ENCODE measurements at regions not wholly inside any gene's neighbourhood (a gene's known extent, or its start where the extent isn't known, plus 50 kb on each side); places are given as distances from the start of the nearest gene placed in this dataset.

GRCh38 chr5:167573370-167574127 lies 717.9 kb upstream of the WWC1 start:
- DNase-seq, result no peak

DNA sequence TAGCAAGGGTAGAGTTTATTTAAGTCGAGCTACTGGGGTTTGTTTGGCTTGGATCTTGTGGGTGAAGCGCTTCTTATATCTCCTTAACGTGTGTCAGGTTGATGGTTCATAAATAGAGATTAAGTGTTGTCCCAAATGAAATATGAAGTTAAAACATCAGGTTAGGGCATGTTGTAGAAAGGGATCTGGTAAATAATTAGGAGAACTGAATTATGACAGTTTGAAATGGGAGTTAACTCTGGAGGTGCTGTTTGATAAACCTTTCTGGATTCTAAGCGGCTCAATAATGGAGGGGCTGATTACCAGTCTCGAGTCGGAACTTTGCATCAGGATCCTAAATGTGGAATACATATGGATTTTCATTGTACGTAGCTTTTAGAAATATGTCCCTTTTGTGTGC lies 717.0 kb upstream of the WWC1 start:
- DNase-seq, result no peak

GRCh38 chr5:167575330-167575729 lies 716.1 kb upstream of the WWC1 start:
- DNase-seq, result no peak

GRCh38 chr5:167576126-167576525 lies 715.3 kb upstream of the WWC1 start:
- DNase-seq, result no peak

GRCh38 chr5:167576897-167577296 lies 714.5 kb upstream of the WWC1 start:
- no peak for DNase-seq

DNA sequence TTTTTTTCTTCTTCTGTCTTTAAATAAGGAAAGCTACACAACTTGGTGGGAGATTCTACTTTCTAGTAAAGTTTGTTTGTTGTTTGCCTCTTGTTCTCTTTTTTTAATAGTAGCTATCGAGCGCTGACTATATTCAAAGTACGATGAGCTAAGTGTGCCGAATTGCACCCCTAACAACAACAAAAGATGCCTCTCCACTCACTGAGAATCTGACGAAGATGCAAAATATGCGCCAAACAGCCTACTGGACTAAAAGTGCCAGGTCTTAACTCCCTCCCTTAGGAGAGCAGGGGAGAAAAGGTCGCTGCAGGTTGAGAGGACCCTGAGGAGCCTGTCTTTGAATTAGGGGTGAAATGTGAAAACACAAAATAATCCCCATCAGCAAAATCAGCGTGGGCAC lies 713.8 kb upstream of the WWC1 start:
- no peak for DNase-seq

DNA sequence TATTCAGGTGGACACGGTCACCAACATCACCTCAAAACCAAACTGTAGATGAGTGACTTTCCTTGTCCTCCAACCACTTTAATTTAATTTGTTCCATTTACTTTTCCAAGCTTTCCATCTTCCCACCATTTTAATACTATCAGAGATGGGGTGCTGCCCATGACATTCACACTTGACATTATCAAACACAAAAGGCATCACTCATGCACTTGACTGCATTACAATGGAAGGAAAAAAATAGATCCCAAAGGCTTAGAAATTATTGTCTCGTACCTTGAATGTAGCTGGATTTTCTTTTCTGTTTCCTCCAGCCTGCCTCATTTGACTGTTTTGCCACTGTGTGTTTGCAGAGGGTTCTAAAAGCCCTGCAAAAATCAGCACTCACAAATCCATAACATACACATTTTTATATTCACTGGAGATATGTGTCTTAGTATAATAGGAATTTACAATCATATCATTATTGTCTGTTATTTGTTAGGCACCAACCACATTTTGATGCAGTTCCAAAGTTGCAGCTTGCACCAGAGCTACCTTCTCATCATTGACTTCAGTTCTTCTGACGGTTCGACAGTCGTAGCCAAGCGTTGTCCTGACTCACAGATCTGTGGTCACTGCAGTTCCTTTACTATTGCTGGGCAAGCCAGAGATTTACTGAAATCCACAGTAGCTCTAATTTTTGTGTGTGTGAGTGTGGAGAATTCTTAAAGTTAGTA lies 712.3 kb upstream of the WWC1 start:
- no peak for DNase-seq

GRCh38 chr5:167579693-167580055 lies 711.8 kb upstream of the WWC1 start:
- DNase-seq, result no peak

- DNase-seq, result no peak
Measured at GRCh38 chr5:167580608-167581007, 710.8 kb upstream of the WWC1 start.

DNA sequence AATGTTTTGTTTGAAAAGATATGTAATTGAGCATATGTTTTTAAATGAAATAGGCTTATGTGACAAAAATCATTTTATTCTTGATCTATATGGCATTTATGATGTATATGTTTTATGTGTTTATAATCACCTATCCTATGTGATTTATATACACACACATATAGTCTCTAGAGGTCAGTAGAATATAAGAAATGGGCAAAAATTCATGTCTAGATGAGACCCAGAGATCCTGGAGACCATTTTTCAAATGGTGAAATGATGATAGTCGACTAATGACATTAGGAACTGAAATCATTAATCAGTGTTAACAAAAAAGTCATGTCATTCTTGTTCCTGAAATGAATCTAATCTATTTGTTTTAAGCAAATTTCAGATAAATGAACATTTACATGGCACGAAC lies 709.2 kb upstream of the WWC1 start:
- no peak for DNase-seq

GRCh38 chr5:167582886-167583285 lies 708.6 kb upstream of the WWC1 start:
- DNase-seq, result no peak

DNA sequence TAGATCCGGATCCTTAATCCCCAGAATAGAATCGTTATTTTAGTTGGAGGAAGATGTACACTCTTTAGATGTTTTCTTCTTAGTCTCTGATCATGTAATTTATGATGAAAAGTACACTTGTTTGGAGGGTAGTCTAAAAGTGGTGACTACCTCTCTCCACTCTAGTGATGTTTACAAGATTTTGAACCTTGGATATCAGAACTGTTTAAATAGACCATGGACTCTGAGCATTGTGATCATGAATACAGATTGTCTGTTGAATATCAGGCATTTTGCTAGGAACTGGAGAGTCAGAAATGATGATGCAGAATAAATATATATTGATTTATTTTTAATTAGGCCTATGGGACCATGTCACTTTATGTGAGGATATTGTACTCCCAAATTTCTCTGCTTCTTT lies 706.3 kb upstream of the WWC1 start:
- no peak for DNase-seq

GRCh38 chr5:167587772-167588437 lies 703.5 kb upstream of the WWC1 start:
- no peak for DNase-seq

DNA sequence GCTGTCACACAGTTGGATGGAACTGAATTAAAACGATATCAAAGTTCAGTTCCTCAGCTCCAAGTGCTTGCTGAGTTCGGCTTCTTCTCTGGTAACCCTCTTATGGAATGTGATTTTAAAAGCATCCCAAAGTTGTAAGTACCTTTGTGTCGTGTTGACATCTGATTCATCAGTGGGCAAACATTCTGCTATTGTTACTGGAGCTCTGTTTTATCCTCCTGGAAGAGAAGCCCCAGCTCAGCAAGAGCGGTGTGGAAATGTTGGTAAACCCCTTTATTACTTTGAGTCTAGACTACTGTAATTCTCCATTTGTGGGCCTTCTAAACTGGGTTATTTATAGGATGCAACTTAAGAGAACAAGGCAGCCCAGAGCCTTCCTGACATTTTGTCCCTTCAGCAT lies 699.3 kb upstream of the WWC1 start:
- no peak for DNase-seq

GRCh38 chr5:167593329-167594060 lies 698.0 kb upstream of the WWC1 start:
- no peak for DNase-seq

GRCh38 chr5:167594061-167594435 lies 697.4 kb upstream of the WWC1 start:
- no peak for DNase-seq

- no peak for DNase-seq
Measured at GRCh38 chr5:167594750-167595149, 696.7 kb upstream of the WWC1 start.

- DNase-seq, result no peak
Measured at GRCh38 chr5:167595196-167595595, 696.2 kb upstream of the WWC1 start.

DNA sequence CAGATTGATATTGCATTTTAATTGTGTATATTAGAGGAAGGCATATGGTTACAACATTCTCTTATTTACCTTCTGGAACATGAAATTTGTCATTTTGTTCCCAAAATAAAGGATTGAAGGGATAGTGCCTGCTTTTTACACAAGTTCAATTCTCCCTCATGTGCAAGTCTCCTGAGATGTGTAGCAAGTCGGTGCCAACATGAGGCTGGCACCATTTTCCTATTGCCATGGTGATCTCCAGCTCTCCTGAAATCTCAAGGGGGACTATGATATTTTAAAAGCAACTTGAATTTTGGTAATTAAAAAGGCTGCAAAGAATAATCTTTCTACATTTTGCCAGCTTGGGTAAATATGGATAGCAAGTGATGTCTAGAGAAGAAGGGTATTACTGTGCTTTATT lies 693.3 kb upstream of the WWC1 start:
- DNase-seq, result no peak

DNA sequence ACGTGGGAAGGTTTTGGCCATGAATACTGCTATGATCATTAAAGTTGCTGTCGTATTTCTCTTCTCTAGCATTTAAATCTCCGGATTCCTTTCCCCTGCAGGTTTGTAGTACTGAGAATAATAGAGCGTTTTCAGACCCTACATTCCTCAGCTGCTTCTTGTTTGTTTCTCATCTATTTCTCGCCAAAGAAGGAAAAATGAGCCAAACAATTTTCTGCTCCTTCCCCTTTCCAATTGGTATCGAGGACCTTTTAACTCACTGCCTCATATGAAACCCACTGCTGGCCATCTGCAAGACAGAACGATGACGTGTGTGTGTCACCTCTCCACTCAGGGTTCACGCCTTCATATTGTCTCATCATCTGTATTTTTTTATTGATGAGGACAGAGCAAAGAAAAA lies 689.4 kb upstream of the WWC1 start:
- DNase-seq, result no peak

DNA sequence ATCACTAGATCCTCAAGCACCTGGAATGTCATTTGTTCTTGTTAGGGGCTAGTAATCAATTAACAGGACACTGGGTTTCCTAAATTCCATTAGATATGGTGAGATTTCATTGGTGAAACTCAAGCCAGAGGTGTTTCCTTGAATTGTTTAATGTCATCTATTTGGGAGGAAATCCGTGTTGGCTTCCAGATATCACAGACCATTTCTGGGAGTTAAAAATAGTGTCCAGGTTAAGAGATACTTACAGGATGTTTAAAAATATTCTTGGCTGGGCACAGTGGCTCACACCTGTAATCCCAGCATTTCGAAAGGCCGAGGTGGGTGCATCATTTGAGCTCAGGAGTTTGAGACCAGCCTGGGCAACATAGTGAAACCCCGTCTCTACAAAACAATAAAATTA lies 688.3 kb upstream of the WWC1 start:
- DNase-seq, result no peak

GRCh38 chr5:167608390-167609272 lies 682.8 kb upstream of the WWC1 start:
- no peak for DNase-seq
